Thyroid gland (tissue), 4 donors: ENCODE measurements at regions not wholly inside any gene's neighbourhood (a gene's known extent, or its start where the extent isn't known, plus 50 kb on each side); places are given as distances from the start of the nearest gene placed in this dataset.

Experiments
- DNase-seq, 2 donors: peaks; one replicate each; pipeline ENCODE4 v3.0.0-alpha.2; 2019
- H3K27ac ChIP-seq, 3 donors: fragments of 200-600 bp; sonication (generic); 1 replicate in 2 of 3; 2 replicates in 1 of 3; pipeline ENCODE4 v1.5.1; 2016 to 2019; ENCODE audit warnings: mild to moderate bottlenecking in 1 of 3, moderate library complexity in 1 of 3
- H3K27me3 ChIP-seq: fragments of 200-600 bp; sonication (generic); one replicate; pipeline ENCODE4 v1.5.1; 2019
- H3K36me3 ChIP-seq, 2 donors: fragments of 200-600 bp; sonication (generic); one replicate each; pipeline ENCODE4 v1.5.1; 2016 to 2019
- H3K4me1 ChIP-seq, 2 donors: fragments of 200-600 bp; sonication (generic); one replicate each; pipeline ENCODE4 v1.5.1; 2017 to 2019
- H3K4me3 ChIP-seq, 3 donors: fragments of 200-600 bp; sonication (generic); replicated peaks in 1 of 3; 1 replicate in 2 of 3; 2 replicates in 1 of 3; pipeline ENCODE4 v1.5.1; 2016; ENCODE audit warnings: mild to moderate bottlenecking in 1 of 3
- H3K9me3 ChIP-seq: fragments of 200-600 bp; sonication (generic); one replicate; pipeline ENCODE4 v1.5.1; 2017
- POLR2A ChIP-seq, 2 donors: fragments of 450-650 bp; IDR thresholded peaks; one replicate each; pipeline ENCODE4 v1.6.1; 2017; ENCODE audit warnings: antibody characterized with exemption in 2 of 2, mild to moderate bottlenecking in 2 of 2, moderate library complexity in 1 of 2
- WGBS, 2 donors: methylation state at CpG; one replicate each; pipeline ENCODE4 v1.1.5; 2017; 5-methylcytosine and 5-hydroxymethylcytosine counted together
- intact Hi-C: fragments of 100-400 bp; cut with DNase I; formaldehyde crosslinking; loops from one replicate; pipeline ENCODE4 v1.15.1; 2023
- TF ChIP-seq, protein P1 (sequence below), 6 experiments: fragments of 200-600 bp in 3 of 6; fragments of 450-650 bp in 3 of 6; sonication (generic) in 3 of 6; IDR thresholded peaks; one replicate each; pipeline ENCODE4 v1.5.1; 2016 to 2019; ENCODE audit warnings: antibody characterized with exemption in 6 of 6, mild to moderate bottlenecking in 2 of 6, inconsistent platforms in 1 of 6, moderate library complexity in 1 of 6

DNA sequence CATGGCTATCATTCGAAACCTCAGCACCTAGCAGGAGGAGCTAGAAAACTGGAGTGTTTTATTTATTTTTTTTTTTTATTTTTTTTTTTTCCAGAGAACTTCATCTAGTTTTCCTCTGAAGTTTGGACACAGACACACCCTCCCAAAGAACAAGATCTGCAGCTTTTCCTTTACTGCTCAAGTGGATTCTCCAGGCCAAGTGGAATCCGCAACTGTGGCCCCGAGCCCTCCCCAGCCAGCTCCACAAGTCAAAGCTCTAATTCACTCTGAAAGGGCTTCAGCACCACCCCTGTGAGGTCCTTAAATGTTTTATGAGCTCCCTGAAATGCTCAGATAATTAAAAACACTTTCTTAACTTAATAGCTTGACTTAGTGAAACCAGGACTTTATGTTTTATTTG lies 332.1 kb upstream of the DYNLRB2 start:
- TF ChIP-seq POLR2A (IDR thresholded peaks at IDR 0.05), result no peak
- TF ChIP-seq, protein P1, sequence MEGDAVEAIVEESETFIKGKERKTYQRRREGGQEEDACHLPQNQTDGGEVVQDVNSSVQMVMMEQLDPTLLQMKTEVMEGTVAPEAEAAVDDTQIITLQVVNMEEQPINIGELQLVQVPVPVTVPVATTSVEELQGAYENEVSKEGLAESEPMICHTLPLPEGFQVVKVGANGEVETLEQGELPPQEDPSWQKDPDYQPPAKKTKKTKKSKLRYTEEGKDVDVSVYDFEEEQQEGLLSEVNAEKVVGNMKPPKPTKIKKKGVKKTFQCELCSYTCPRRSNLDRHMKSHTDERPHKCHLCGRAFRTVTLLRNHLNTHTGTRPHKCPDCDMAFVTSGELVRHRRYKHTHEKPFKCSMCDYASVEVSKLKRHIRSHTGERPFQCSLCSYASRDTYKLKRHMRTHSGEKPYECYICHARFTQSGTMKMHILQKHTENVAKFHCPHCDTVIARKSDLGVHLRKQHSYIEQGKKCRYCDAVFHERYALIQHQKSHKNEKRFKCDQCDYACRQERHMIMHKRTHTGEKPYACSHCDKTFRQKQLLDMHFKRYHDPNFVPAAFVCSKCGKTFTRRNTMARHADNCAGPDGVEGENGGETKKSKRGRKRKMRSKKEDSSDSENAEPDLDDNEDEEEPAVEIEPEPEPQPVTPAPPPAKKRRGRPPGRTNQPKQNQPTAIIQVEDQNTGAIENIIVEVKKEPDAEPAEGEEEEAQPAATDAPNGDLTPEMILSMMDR (IDR thresholded peaks at IDR 0.05), result no peak
- no peaks in the 10 kb centered on the region for H3K36me3 ChIP-seq
- H3K27ac ChIP-seq, result no peak overlapping the region
- H3K4me1 ChIP-seq, result no peaks in the 10 kb centered on the region
- no peak for DNase-seq
- intact Hi-C loops, result no loop called here
- no peak overlapping the region for H3K4me3 ChIP-seq
- H3K27me3 ChIP-seq, result no peaks in the 10 kb centered on the region
- no peaks in the 10 kb centered on the region for H3K9me3 ChIP-seq
- WGBS, 2 donors, result 58 to 95% methylated on average over 3 of the region's 3 CpGs

GRCh38 chr16:80208015-80208414 lies 332.8 kb upstream of the DYNLRB2 start:
- Histone ChIP-seq H3K36me3 (no peaks in the 10 kb centered on the region), H3K4me1 (no peaks in the 10 kb centered on the region), H3K27me3 (no peaks in the 10 kb centered on the region), H3K4me3 (no peak overlapping the region), H3K9me3 (no peaks in the 10 kb centered on the region), H3K27ac (no peak overlapping the region)
- WGBS, 2 donors, result 40 to 72% methylated on average over 2 of the region's 2 CpGs
- DNase-seq, result no peak
- TF ChIP-seq, protein P1 (IDR thresholded peaks at IDR 0.05), result no peak
- no peak for TF ChIP-seq POLR2A (IDR thresholded peaks at IDR 0.05)
- intact Hi-C loops, result no loop called here

- Histone ChIP-seq H3K27me3 (no peaks in the 10 kb centered on the region), H3K36me3 (no peaks in the 10 kb centered on the region), H3K9me3 (no peaks in the 10 kb centered on the region), H3K27ac (no peak overlapping the region), H3K4me1 (no peaks in the 10 kb centered on the region), H3K4me3 (no peak overlapping the region)
- intact Hi-C loops, result no loop called here
- 96 to 98% methylated on average over 3 of the region's 3 CpGs for WGBS, 2 donors
- no peak for DNase-seq
- TF ChIP-seq POLR2A (IDR thresholded peaks at IDR 0.05), result no peak
- TF ChIP-seq, protein P1 (IDR thresholded peaks at IDR 0.05), result no peak
Observed at GRCh38 chr16:80203821-80204220, 337.0 kb upstream of the DYNLRB2 start.

DNA sequence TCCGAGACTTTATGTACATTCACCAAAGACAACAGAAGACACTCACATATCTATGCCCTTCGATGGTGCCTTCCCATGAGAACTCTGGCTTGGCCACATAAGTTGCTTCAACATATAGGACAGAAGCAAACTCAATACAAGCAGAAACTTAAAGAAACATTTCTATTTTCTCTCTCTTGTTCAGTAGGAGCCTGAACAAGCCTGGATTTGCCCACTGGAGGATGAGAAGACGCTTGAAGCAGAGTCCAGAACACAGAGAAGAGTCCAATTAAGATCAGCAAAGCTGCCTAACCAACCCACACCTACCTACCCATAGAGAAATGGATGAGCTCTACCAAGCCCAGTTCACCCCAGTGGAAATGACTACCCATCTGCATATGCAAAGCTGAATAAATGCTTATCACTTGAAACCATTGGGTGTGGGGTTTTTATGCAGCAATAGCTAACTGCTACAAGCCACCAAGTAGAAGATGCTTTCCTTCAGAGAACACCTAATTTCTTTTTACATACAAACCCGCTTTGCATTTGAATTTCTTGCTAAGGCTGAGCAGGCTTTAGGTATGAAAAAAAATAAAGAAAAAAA lies 337.9 kb upstream of the DYNLRB2 start:
- no peaks in the 10 kb centered on the region for H3K9me3 ChIP-seq
- H3K4me1 ChIP-seq, result no peaks in the 10 kb centered on the region
- no peaks in the 10 kb centered on the region for H3K27me3 ChIP-seq
- H3K4me3 ChIP-seq, result no peak overlapping the region
- intact Hi-C loops, result no loop called here
- H3K36me3 ChIP-seq, result no peaks in the 10 kb centered on the region
- 67 to 85% methylated on average over 4 of the region's 4 CpGs for WGBS, 2 donors
- no peak overlapping the region for H3K27ac ChIP-seq
- DNase-seq, result no peak
- no peak for TF ChIP-seq POLR2A (IDR thresholded peaks at IDR 0.05)
- TF ChIP-seq, protein P1 (IDR thresholded peaks at IDR 0.05), result no peak

DNA sequence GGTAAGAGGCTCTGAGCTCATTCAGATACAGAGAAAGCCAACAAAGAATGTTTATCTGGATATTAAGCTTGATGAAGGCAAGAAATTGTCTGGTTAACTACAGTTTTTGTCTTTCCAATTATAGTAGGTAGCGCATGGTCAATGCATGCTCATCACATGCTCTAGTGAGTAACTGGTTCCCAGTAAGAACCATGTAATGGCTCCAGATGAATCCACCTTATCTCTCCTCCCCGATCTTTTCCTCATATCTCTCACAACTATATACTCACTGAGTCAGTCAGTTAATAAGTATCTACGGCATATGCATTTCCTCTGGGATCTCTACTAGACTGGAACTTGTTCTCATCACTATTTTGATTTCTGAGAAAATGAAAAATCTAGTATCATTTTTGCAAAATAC lies 340.7 kb upstream of the DYNLRB2 start:
- intact Hi-C loops, result no loop called here
- WGBS, 2 donors, result 92 to 97% methylated on average over 3 of the region's 3 CpGs
- Histone ChIP-seq H3K27me3 (no peaks in the 10 kb centered on the region), H3K4me1 (no peaks in the 10 kb centered on the region), H3K4me3 (no peak overlapping the region), H3K9me3 (no peaks in the 10 kb centered on the region), H3K36me3 (no peaks in the 10 kb centered on the region), H3K27ac (no peak overlapping the region)
- no peak for TF ChIP-seq POLR2A (IDR thresholded peaks at IDR 0.05)
- TF ChIP-seq, protein P1 (IDR thresholded peaks at IDR 0.05), result no peak
- no peak for DNase-seq
